MG63 (cell line): ENCODE measurements at regions not wholly inside any gene's neighbourhood (a gene's known extent, or its start where the extent isn't known, plus 50 kb on each side); places are given as distances from the start of the nearest gene placed in this dataset.
"Not testable (repeated sequence)": the region's sequence is repeated elsewhere in the genome, so short reads cannot be mapped to it uniquely, and the experiment has no call there.

ENCODE experiments used
- DNase-seq: peaks from one replicate; pipeline ENCODE4 v3.0.0-alpha.2; 2020
- H3K27me3 ChIP-seq: fragments of 250-450 bp; sonication (Bioruptor Pico); 2 replicates; pipeline ENCODE4 v1.5.1; 2020; ENCODE audit warnings: mild to moderate bottlenecking, moderate library complexity
- H3K36me3 ChIP-seq: fragments of 250-450 bp; sonication (Bioruptor Pico); 2 replicates; pipeline ENCODE4 v1.5.1; 2020; ENCODE audit warnings: mild to moderate bottlenecking, moderate library complexity
- H3K4me3 ChIP-seq: fragments of 250-450 bp; sonication (Bioruptor Pico); 2 replicates; pipeline ENCODE4 v1.5.1; 2020; ENCODE audit warnings: mild to moderate bottlenecking, moderate library complexity
- H3K9me3 ChIP-seq: fragments of 250-450 bp; sonication (Bioruptor Pico); 2 replicates; pipeline ENCODE4 v1.5.1; 2020; ENCODE audit warnings: mild to moderate bottlenecking, moderate library complexity

GRCh38 chr13:81304121-81304659, 963.3 kb upstream of the SPRY2 start:
- no peak overlapping the region for H3K4me3 ChIP-seq
- no peak for DNase-seq
- H3K9me3 ChIP-seq: no peaks in the 10 kb centered on the region
- H3K36me3 ChIP-seq: no peaks in the 10 kb centered on the region
- no peaks in the 10 kb centered on the region for H3K27me3 ChIP-seq

- no peak overlapping the region for H3K4me3 ChIP-seq
- DNase-seq: no peak
- no peaks in the 10 kb centered on the region for H3K27me3 ChIP-seq
- H3K9me3 ChIP-seq: no peaks in the 10 kb centered on the region
- H3K36me3 ChIP-seq: no peaks in the 10 kb centered on the region
Observed at GRCh38 chr13:81302677-81303076, 961.8 kb upstream of the SPRY2 start.

GRCh38 chr13:81302125-81302524, 961.2 kb upstream of the SPRY2 start:
- Histone ChIP-seq H3K9me3 (no peaks in the 10 kb centered on the region), H3K36me3 (no peaks in the 10 kb centered on the region), H3K27me3 (no peaks in the 10 kb centered on the region), H3K4me3 (no peak overlapping the region)
- no peak for DNase-seq

- Histone ChIP-seq H3K4me3 (no peak overlapping the region), H3K36me3 (no peaks in the 10 kb centered on the region), H3K9me3 (no peaks in the 10 kb centered on the region), H3K27me3 (no peaks in the 10 kb centered on the region)
- DNase-seq: no peak
Observed at GRCh38 chr13:81295177-81295576, 954.3 kb upstream of the SPRY2 start.

DNA sequence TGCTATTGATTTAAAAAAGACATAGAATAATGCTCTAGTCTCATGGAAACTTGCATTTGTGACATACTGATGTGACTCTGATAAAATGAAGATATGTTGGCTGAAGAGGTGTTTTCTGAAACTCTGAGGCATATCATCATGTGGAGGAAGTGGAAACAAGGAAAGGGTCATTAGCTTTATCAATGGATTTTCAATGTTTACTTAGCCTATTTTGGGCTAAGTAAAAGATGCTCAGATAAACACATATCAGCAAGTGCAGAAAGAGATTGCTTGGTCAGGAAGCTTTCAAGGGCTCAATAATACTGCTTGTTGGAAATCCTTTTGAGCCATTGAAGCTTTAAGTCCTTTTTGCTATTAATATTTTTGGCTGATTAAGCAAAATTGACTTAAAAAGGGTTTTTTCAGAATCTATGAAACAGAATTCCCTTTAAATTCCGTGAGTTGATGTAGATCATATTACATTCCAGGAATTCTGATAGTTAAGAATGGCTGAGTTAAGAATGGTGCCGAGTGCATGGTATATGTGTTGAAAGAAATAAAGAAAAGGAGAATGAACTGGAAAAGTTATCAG, 952.8 kb upstream of the SPRY2 start:
- DNase-seq: no peak
- Histone ChIP-seq H3K27me3 (no peaks in the 10 kb centered on the region), H3K36me3 (no peaks in the 10 kb centered on the region), H3K9me3 (no peaks in the 10 kb centered on the region), H3K4me3 (no peak overlapping the region)

- no peak for DNase-seq
- Histone ChIP-seq H3K9me3 (no peaks in the 10 kb centered on the region), H3K27me3 (no peaks in the 10 kb centered on the region), H3K4me3 (no peak overlapping the region), H3K36me3 (no peaks in the 10 kb centered on the region)
Observed at GRCh38 chr13:81283561-81283960, 942.6 kb upstream of the SPRY2 start.

DNA sequence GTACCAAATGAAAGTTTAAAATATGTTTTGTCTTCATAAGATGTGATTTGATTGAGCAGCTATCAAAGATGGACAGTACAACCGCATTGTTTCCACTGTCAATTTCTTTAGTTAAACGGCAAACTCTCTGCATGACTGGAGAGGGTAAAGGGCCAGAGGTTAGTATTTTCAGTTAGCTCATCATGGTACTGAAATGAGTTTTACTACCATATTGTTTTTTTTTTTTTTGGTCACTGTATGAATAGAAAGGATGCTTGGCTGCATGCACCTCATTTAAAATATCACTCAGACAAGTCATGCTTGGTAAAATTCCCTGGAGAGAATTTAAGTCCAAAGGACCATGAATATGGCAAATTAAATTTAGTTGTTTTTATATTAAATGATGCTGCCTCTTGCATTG, 942.1 kb upstream of the SPRY2 start:
- Histone ChIP-seq H3K27me3 (no peaks in the 10 kb centered on the region), H3K4me3 (no peak overlapping the region), H3K36me3 (no peaks in the 10 kb centered on the region), H3K9me3 (no peaks in the 10 kb centered on the region)
- no peak for DNase-seq

DNA sequence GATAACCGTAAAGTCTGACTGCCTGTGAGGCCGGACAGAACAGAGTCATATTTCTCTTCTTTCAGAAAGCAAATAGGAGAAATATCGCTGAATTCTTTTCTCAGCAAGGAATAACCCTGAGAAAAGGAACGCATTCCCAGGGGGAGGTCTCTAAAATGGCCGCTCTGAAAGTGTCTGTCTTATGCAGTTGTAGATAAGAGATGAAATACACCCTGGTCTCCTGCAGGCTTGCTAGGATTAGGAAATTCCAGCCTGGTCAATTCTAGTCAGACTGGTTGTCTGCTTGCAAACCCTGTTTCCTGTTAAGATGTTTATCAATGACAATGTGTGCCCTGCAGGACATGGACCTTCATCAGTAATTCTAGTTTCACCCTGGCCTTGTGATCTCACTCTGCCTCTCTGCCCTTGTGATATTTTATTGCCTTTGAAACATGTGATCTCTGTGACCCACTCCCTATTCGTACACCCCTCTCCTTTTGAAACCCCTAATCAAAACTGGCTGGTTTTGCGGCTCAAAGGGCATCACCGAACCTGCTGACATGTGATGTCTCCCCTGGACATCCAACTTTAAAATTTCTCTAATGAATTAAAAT, 934.8 kb upstream of the SPRY2 start:
- no peaks in the 10 kb centered on the region for H3K9me3 ChIP-seq
- no peaks in the 10 kb centered on the region for H3K36me3 ChIP-seq
- DNase-seq: no peak
- no peak overlapping the region for H3K4me3 ChIP-seq
- no peaks in the 10 kb centered on the region for H3K27me3 ChIP-seq

- Histone ChIP-seq H3K36me3 (no peaks in the 10 kb centered on the region), H3K4me3 (no peak overlapping the region), H3K9me3 (no peaks in the 10 kb centered on the region), H3K27me3 (no peaks in the 10 kb centered on the region)
- DNase-seq: no peak
Observed at GRCh38 chr13:81247711-81248110, 906.8 kb upstream of the SPRY2 start.

- no peaks in the 10 kb centered on the region for H3K9me3 ChIP-seq
- H3K36me3 ChIP-seq: no peaks in the 10 kb centered on the region
- no peaks in the 10 kb centered on the region for H3K27me3 ChIP-seq
- DNase-seq: no peak
- H3K4me3 ChIP-seq: no peak overlapping the region
Observed at GRCh38 chr13:81246556-81246955, 905.6 kb upstream of the SPRY2 start.

- Histone ChIP-seq H3K9me3 (no peaks in the 10 kb centered on the region), H3K4me3 (no peak overlapping the region)
Observed at GRCh38 chr13:81244011-81244410, 903.1 kb upstream of the SPRY2 start.

DNA sequence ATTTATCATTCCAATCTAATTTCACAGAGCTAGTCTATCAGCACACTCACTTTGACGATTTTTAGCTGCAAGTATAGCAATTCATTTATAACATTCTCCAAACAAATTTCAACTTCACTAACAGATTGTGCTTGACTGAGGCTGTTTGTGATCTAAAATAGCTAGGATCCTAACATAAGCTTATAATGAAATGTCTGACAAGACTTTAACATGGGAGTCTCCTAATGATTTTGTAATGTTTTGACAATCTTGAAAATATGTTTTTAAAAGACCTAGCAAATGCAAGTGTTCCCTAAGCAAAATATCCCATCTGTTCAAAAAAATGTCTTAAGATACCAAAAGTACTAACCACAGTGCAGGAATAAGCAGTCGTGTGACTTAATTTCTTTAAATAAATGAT, 889.5 kb upstream of the SPRY2 start:
- Histone ChIP-seq H3K36me3 (no peaks in the 10 kb centered on the region), H3K27me3 (no peaks in the 10 kb centered on the region; the same call in 1 of the 2 replicates), H3K4me3 (no peak overlapping the region), H3K9me3 (no peaks in the 10 kb centered on the region)
- no peak for DNase-seq

More at GRCh38 chr13:81244011-81244410, 903.1 kb upstream of the SPRY2 start:
- Histone ChIP-seq H3K27me3 (no peaks in the 10 kb centered on the region), H3K36me3 (no peaks in the 10 kb centered on the region)
- no peak for DNase-seq

GRCh38 chr13:81226830-81227229, 885.9 kb upstream of the SPRY2 start:
- H3K4me3 ChIP-seq, H3K36me3 ChIP-seq, H3K9me3 ChIP-seq, H3K27me3 ChIP-seq, DNase-seq: not testable (repeated sequence)

DNA sequence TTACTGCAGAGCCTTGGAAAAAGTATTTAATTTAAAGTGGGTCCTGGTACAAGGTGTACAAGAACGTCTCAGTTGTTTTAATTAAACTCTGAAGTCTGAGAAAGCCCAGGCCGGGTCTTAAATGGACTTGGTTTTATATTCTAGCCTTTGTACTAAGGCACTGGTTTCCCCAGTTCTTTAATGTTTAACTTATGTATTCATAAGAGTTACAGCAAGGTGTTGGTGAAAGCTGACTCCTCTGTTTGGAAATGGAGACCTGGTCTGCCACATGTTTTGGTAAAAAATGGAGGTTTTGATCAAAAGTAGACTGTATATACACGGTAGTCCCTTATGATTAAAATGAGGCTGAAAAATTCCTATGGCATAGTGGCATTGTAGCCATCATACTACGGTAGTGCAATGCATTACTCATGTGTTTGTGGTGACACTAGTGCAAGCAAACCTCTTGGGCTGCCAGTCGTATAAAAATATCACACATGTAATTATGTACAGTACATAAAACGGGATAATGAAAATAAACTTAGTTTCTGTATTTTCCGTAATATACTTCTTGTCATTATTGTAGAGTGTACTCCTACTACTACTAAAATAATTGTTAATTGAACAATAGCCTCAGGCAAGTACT, 883.4 kb upstream of the SPRY2 start:
- Histone ChIP-seq H3K4me3 (no peak overlapping the region), H3K9me3 (no peaks in the 10 kb centered on the region), H3K27me3 (no peaks in the 10 kb centered on the region), H3K36me3 (no peaks in the 10 kb centered on the region)
- no peak for DNase-seq

DNA sequence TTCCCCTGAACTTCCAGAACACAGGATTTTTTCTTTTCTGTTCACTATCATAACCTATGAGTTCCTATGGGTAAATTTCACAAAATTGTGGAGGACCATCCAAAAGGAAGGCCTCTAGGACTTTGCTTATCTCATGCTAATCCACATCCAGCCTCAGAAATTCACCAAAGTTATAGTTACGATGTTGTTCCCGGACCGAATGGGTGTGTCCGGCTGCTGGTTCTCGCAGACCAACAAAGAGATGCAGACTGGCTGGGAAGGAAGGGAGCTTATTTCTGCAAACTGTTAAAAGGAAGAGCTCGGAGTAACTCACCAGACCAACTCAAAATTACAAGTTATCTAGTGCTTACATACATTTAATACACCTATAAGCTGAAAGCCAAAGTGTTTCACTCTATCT, 882.9 kb upstream of the SPRY2 start:
- Histone ChIP-seq H3K27me3 (no peaks in the 10 kb centered on the region), H3K36me3 (no peaks in the 10 kb centered on the region), H3K9me3 (no peaks in the 10 kb centered on the region), H3K4me3 (no peak overlapping the region)
- no peak for DNase-seq

DNA sequence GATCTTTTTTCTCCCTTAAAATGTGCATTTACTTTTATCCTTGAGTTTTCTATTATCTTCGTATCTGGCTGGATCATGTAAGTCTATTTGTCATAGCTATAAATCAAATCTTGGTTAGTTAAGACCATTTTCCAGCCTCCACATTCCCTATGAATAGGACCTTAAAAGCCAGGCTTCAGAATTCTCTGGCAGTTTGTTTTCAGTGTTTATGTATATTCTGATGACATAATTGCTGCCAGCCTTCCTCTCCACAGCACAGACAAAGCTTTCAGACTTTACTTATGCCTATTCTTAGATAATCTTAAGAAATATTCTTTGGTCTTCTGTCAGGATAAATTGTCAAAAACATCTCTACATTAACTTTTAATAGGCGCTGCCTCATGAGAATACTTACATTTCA, 870.8 kb upstream of the SPRY2 start:
- Histone ChIP-seq H3K9me3 (no peaks in the 10 kb centered on the region), H3K4me3 (no peak overlapping the region), H3K27me3 (no peaks in the 10 kb centered on the region), H3K36me3 (no peaks in the 10 kb centered on the region)
- DNase-seq: no peak

GRCh38 chr13:81207636-81208035, 866.7 kb upstream of the SPRY2 start:
- Histone ChIP-seq H3K36me3 (no peaks in the 10 kb centered on the region), H3K4me3 (no peak overlapping the region), H3K9me3 (no peaks in the 10 kb centered on the region), H3K27me3 (no peaks in the 10 kb centered on the region)
- DNase-seq: no peak

GRCh38 chr13:81207231-81207630, 866.3 kb upstream of the SPRY2 start:
- H3K4me3 ChIP-seq: no peak overlapping the region
- DNase-seq: no peak
- H3K36me3 ChIP-seq: no peaks in the 10 kb centered on the region
- H3K27me3 ChIP-seq: no peaks in the 10 kb centered on the region
- no peaks in the 10 kb centered on the region for H3K9me3 ChIP-seq
